ENCODE measurements at regions not wholly inside any gene's neighbourhood (a gene's known extent, or its start where the extent isn't known, plus 50 kb on each side); places are given as distances from the start of the nearest gene placed in this dataset.

- TF ChIP-seq, protein P1, sequence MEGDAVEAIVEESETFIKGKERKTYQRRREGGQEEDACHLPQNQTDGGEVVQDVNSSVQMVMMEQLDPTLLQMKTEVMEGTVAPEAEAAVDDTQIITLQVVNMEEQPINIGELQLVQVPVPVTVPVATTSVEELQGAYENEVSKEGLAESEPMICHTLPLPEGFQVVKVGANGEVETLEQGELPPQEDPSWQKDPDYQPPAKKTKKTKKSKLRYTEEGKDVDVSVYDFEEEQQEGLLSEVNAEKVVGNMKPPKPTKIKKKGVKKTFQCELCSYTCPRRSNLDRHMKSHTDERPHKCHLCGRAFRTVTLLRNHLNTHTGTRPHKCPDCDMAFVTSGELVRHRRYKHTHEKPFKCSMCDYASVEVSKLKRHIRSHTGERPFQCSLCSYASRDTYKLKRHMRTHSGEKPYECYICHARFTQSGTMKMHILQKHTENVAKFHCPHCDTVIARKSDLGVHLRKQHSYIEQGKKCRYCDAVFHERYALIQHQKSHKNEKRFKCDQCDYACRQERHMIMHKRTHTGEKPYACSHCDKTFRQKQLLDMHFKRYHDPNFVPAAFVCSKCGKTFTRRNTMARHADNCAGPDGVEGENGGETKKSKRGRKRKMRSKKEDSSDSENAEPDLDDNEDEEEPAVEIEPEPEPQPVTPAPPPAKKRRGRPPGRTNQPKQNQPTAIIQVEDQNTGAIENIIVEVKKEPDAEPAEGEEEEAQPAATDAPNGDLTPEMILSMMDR (conservative IDR thresholded peaks at IDR 0.05; ENCODE audit: low read length), result no peak
- TF ChIP-seq EZH2phosphoT487 (IDR thresholded peaks at IDR 0.05; ENCODE audit: borderline replicate concordance), result no peak
Observed at GRCh38 chrX:127466211-127466610, 586.0 kb downstream of the ACTRT1 start.
